ENCODE measurements at regions not wholly inside any gene's neighbourhood (a gene's known extent, or its start where the extent isn't known, plus 50 kb on each side); places are given as distances from the start of the nearest gene placed in this dataset.
"Not testable (repeated sequence)": the region's sequence is repeated elsewhere in the genome, so short reads cannot be mapped to it uniquely, and the experiment has no call there.

DNA sequence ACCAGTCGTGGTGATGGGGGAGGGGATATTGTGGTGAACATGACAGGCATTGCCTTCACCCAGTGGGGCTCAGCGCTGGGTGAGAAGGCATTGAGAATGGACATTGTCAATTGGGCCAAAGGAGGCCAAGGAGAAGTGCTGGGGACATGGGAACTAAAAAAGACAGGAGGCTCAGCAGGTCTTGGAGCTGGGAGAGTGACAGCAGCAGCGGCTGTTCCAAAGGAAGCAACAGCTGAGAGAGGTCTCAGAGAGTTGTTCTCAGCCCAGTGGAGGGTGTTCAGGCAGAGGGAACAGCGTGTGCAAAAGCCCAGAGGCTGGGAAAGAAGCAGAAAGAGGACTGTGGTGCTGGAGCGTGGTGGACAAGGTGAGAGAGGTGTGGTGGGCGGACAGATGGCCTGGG, 56.6 kb upstream of the ASNS start:
- not testable (repeated sequence) for DNase-seq

DNA sequence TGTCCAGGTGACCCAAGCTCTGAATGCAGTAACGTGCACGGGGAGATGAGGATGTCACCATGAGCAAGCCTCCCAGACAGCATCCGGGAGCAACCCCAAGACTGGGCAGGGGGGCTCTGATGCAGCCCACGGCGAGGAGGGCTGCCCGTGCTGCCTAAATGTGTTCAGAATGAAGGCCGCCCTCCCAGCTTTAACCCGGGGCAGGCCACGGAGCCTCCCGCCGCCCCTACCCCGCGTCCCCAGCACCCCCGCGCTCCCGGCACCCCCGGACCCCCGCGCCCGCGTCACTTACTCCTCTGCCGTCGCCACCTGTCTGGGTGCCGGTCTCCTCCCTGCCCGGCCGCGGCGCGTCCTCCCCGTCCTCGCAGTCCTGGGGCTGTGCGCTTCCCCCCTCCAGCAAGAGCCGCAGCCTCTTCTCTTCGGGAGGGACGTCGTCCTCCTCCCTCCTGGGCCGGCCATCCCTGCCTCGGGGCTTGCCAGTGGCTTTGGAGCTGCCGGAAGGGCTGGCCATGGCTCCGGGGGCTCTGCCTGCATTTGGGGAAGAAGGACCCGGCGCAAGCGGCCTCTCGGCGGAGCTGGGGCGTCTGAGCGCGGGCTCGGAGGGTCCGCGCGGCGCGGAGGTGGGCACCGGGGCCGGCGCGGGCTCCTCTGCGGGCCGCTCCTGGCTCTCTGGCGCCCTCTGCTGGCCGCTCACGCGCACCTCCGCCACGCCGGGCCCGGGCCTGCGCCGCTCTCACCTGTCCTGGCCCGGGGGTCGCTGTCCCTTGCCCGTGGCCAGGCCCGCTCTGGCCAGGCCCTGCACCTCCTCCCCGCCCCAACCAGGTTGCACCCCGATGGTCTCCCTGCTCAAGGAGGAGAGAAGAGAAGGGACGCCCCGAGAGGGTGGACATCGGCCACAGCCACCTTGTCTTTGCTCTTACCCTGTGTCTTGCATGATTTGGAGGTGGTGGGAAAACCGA, 55.9 kb upstream of the ASNS start:
- peak; percentile 46 for DNase-seq

Measured in effector CD8-positive, alpha-beta T cell (primary cell).